ENCODE measurements at regions not wholly inside any gene's neighbourhood (a gene's known extent, or its start where the extent isn't known, plus 50 kb on each side); places are given as distances from the start of the nearest gene placed in this dataset.

- no peaks in the 10 kb centered on the region for H4K20me1 ChIP-seq (ENCODE audit: insufficient read depth)
- peak; percentile 10 for DNase-seq (ENCODE audit: low read depth, low spot score)
- intact Hi-C loops (cut with micrococcal nuclease), result no loop called here
- CTCF ChIA-PET, result no interaction called here
- no TSS peak for BruUV-seq (replicated peaks)
- TF ChIP-seq CTCF (IDR thresholded peaks at IDR 0.05 in 2 of 3, conservative IDR thresholded peaks at IDR 0.05 in 1 of 3; ENCODE audit: borderline replicate concordance in 1 of 3, insufficient read depth in 1 of 3, low read depth in 2 of 3, low read length in 2 of 3) (peak in 2 of 3 experiments; percentile 40 to 47; a peak in 4 of 6 replicates), POLR2A (IDR thresholded peaks at IDR 0.05; ENCODE audit: borderline replicate concordance, extremely low read depth, insufficient read depth, insufficient read length) (no peak), TCF7L2 (IDR thresholded peaks at IDR 0.05; ENCODE audit: borderline replicate concordance, extremely low read depth, insufficient read depth, insufficient read length) (no peak), RAD21 (IDR thresholded peaks at IDR 0.05; ENCODE audit: low read depth) (peak; percentile 53), POLR2AphosphoS5 (IDR thresholded peaks at IDR 0.05; ENCODE audit: low read depth, low read length) (no peak)
- TF ChIP-seq, protein P1, sequence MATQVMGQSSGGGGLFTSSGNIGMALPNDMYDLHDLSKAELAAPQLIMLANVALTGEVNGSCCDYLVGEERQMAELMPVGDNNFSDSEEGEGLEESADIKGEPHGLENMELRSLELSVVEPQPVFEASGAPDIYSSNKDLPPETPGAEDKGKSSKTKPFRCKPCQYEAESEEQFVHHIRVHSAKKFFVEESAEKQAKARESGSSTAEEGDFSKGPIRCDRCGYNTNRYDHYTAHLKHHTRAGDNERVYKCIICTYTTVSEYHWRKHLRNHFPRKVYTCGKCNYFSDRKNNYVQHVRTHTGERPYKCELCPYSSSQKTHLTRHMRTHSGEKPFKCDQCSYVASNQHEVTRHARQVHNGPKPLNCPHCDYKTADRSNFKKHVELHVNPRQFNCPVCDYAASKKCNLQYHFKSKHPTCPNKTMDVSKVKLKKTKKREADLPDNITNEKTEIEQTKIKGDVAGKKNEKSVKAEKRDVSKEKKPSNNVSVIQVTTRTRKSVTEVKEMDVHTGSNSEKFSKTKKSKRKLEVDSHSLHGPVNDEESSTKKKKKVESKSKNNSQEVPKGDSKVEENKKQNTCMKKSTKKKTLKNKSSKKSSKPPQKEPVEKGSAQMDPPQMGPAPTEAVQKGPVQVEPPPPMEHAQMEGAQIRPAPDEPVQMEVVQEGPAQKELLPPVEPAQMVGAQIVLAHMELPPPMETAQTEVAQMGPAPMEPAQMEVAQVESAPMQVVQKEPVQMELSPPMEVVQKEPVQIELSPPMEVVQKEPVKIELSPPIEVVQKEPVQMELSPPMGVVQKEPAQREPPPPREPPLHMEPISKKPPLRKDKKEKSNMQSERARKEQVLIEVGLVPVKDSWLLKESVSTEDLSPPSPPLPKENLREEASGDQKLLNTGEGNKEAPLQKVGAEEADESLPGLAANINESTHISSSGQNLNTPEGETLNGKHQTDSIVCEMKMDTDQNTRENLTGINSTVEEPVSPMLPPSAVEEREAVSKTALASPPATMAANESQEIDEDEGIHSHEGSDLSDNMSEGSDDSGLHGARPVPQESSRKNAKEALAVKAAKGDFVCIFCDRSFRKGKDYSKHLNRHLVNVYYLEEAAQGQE (IDR thresholded peaks at IDR 0.05; ENCODE audit: low read depth), result no peak
- H3K9me3 ChIP-seq (ENCODE audit: control insufficient read depth in 1 of 2, insufficient read depth in 1 of 2, low read depth in 1 of 2, low read length in 2 of 2), result no peaks in the 10 kb centered on the region
- RAD21 ChIA-PET (ENCODE audit: low non-redundant PET in 1 of 2, low total read pairs in 2 of 2, uncharacterized antibody in 2 of 2, unreplicated experiment in 2 of 2), result interaction anchor here in 1 of 2 experiments (0.6 to 0.7 kb wide), 2 partner anchors 169 to 370 kb away, joined by 3 read pairs; no protein-coding TSS in a partner anchor
- H3K9ac ChIP-seq (ENCODE audit: low read length), result no peak overlapping the region
- POLR2A ChIA-PET, result no interaction called here
- no peaks in the 10 kb centered on the region for H3K79me2 ChIP-seq (ENCODE audit: insufficient read depth, low read length)
- no peaks in the 10 kb centered on the region for H3K4me1 ChIP-seq (ENCODE audit: control insufficient read depth in 1 of 2, insufficient read depth in 2 of 2, low read length in 2 of 2)
- no peak overlapping the region for H3K4me3 ChIP-seq (replicated peaks in 1 of 2; ENCODE audit: low read depth in 1 of 2, low read length in 2 of 2)
- ATAC-seq, result peak; percentile 65
- H3K9me2 ChIP-seq (ENCODE audit: insufficient read depth), result no peaks in the 10 kb centered on the region
- H3K27ac ChIP-seq (ENCODE audit: low read depth, low read length), result no peak overlapping the region
- H3K36me3 ChIP-seq (ENCODE audit: control insufficient read depth in 1 of 2, insufficient read depth in 2 of 2, low read length in 2 of 2), result no peaks in the 10 kb centered on the region
- H3K27me3 ChIP-seq (ENCODE audit: insufficient read depth, low read length), result peaks cover 38% of the 10 kb centered on the region; the same call in 1 of the 2 replicates
- no peak overlapping the region for H2AFZ ChIP-seq (ENCODE audit: low read depth, low read length, poor library complexity, severe bottlenecking)
- H3K4me2 ChIP-seq (ENCODE audit: low read length), result no peak overlapping the region
Measured at GRCh38 chr11:134727204-134727603, 315.2 kb upstream of the B3GAT1 start.

Measured in HCT116 (cell line).